A673 (cell line): ENCODE measurements at regions not wholly inside any gene's neighbourhood (a gene's known extent, or its start where the extent isn't known, plus 50 kb on each side); places are given as distances from the start of the nearest gene placed in this dataset.
A peak's percentile ranks its signal among the peaks of the same experiment; 100 is the strongest.

ENCODE experiments used
- CTCF ChIP-seq: fragments of 300-800, 200-600 bp; sonication (generic); conservative IDR thresholded peaks from 2 replicates; pipeline ENCODE4 v1.5.1; 2017; ENCODE audit warnings: low read depth, mild to moderate bottlenecking, antibody characterized with exemption, low read length, moderate library complexity, mixed read lengths
- EZH2 ChIP-seq: fragments of 200-600 bp; sonication (generic); IDR thresholded peaks from 2 replicates; pipeline ENCODE4 v1.6.1; 2017; ENCODE audit warnings: borderline replicate concordance, low read depth, mild to moderate bottlenecking, mixed read lengths, antibody characterized with exemption, low read length; ENCODE audit not compliant: poor library complexity, severe bottlenecking

- TF ChIP-seq CTCF: peak; percentile 47
- no peak for TF ChIP-seq EZH2
These were observed 82.0 kb downstream of the SMPDL3A start for GRCh38 chr6:122871079-122871478.
